ENCODE measurements at regions not wholly inside any gene's neighbourhood (a gene's known extent, or its start where the extent isn't known, plus 50 kb on each side); places are given as distances from the start of the nearest gene placed in this dataset.

DNA sequence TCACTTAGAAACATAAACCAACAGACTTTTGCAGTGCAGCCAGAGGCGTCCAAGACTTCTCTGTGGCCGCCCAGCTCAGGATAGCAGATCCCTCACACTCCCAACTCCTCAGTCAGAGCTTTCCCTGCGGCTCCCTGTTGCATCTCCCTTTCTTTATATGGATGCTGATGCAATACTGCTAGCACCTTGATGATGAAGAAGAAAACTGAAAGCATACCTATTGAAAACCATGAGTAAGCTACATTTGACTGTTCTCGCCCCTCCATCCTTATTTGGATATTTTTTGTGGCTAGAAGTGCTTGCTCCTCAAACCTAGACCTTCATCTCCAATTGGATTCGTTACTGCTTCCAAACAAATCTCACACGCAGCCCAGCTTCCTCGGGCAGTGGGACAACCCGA lies 57.3 kb upstream of the UBL3 start:
- no peak overlapping the region for H3K27ac ChIP-seq
- DNase-seq (no peak), ATAC-seq (no peak)
- H3K27me3 ChIP-seq, result peaks cover 0 to 9% (median 0%) of the 10 kb centered on the region in 7 donors
- H3K4me1 ChIP-seq, result peaks cover 0 to 10% (median 0%) of the 10 kb centered on the region in 9 donors
- H3K9me3 ChIP-seq, result no peaks in the 10 kb centered on the region
- no peak for TF ChIP-seq CTCF (IDR thresholded peaks at IDR 0.05)
- H3K4me3 ChIP-seq, result no peak overlapping the region
- H3K36me3 ChIP-seq, result no peaks in the 10 kb centered on the region
- WGBS, 2 donors, result 90 to 92% methylated on average over 8 of the region's 8 CpGs
- intact Hi-C loops (cut with DNase I), result loop anchor here in 1 of 10 donors (2.0 kb wide), 1 partner anchor 73 kb away; no protein-coding TSS in a partner anchor

DNA sequence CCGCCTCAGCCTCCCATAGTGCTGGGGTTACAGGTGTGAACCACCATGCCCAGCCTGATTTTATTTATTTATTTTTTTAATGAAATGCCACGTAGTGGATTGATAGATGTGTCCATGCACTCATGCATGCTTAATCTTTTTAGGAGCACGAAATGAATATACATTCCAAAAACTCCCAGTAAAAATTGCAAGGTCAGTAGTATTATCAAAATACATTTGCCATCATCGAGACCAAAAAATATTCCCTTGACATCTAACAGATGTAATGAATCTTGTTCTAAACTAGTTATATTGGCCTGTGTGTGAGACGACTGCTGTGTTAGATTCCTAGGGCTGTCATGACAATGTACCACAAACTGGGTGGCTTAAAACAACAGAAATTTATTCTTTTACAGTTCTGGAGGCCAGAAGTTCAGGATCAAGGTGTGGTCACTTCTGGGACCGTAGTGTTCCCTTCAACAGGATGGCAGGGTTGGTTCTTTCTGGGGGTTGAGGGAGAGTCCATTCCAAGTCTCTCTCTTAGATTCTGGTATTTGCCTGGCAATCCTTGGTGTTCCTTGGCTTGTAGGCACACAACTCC lies 56.1 kb upstream of the UBL3 start:
- no peak overlapping the region for H3K4me3 ChIP-seq
- peaks cover 0 to 21% (median 0%) of the 10 kb centered on the region in 9 donors for H3K4me1 ChIP-seq
- WGBS, 2 donors, result 77 to 84% methylated on average over 6 of the region's 6 CpGs
- H3K27ac ChIP-seq, result no peak overlapping the region
- no peaks in the 10 kb centered on the region for H3K36me3 ChIP-seq
- no peak for ATAC-seq
- H3K27me3 ChIP-seq, result peaks cover 0 to 9% (median 0%) of the 10 kb centered on the region in 7 donors
- no peak for TF ChIP-seq CTCF (IDR thresholded peaks at IDR 0.05)
- intact Hi-C loops (cut with DNase I), result no loop called here
- H3K9me3 ChIP-seq, result no peaks in the 10 kb centered on the region
- DNase-seq, result no peak

DNA sequence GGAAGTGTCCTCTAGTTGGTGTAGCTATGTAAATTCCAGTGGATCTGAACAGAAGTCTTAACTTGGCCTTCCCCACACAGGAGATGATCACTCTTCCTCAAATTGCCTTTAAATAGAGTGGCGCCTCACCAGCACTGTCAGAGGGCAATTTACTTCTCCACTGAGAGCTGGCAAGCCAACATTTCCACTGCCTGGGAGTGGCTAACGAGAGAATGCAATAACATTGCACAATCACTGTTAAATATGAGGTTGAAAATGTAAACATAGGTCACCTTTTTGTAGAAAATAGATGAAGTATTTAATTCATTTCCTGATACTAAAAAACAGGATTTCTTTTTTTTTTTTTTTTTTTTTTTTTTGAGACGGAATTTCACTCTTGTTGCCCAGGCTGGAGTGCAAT lies 55.4 kb upstream of the UBL3 start:
- H3K36me3 ChIP-seq, result no peaks in the 10 kb centered on the region
- ATAC-seq (peak in 2 of 8 donors; percentile 28 to 48), DNase-seq (no peak)
- WGBS, 2 donors, result 88% methylated on average over 3 of the region's 3 CpGs
- H3K27ac ChIP-seq, result no peak overlapping the region
- H3K4me1 ChIP-seq, result peaks cover 0 to 22% (median 0%) of the 10 kb centered on the region in 9 donors
- H3K4me3 ChIP-seq, result no peak overlapping the region
- peaks cover 0 to 9% (median 0%) of the 10 kb centered on the region in 7 donors for H3K27me3 ChIP-seq
- H3K9me3 ChIP-seq, result peaks cover 0 to 4% (median 0%) of the 10 kb centered on the region in 11 donors
- no peak for TF ChIP-seq CTCF (IDR thresholded peaks at IDR 0.05)
- intact Hi-C loops (cut with DNase I), result no loop called here

GRCh38 chr13:29903996-29904395 lies 53.6 kb upstream of the UBL3 start:
- no peaks in the 10 kb centered on the region for H3K36me3 ChIP-seq
- TF ChIP-seq CTCF (IDR thresholded peaks at IDR 0.05), result no peak
- no peak overlapping the region for H3K4me3 ChIP-seq
- H3K4me1 ChIP-seq, result peaks cover 0 to 22% (median 0%) of the 10 kb centered on the region in 9 donors
- WGBS, 2 donors, result 82 to 85% methylated on average over 4 of the region's 4 CpGs
- peaks cover 0 to 10% (median 0%) of the 10 kb centered on the region in 11 donors for H3K9me3 ChIP-seq
- H3K27me3 ChIP-seq, result peaks cover 0 to 11% (median 0%) of the 10 kb centered on the region in 7 donors
- intact Hi-C loops (cut with DNase I), result no loop called here
- no peak for ATAC-seq
- H3K27ac ChIP-seq, result no peak overlapping the region
- no peak for DNase-seq
